CD4-positive, alpha-beta T cell treated with Interferon gamma for 1 hour (primary cell): ENCODE measurements at regions not wholly inside any gene's neighbourhood (a gene's known extent, or its start where the extent isn't known, plus 50 kb on each side); places are given as distances from the start of the nearest gene placed in this dataset.
"Not testable (repeated sequence)": the region's sequence is repeated elsewhere in the genome, so short reads cannot be mapped to it uniquely, and the experiment has no call there.

Experiments used
- DNase-seq: peaks from one replicate; pipeline ENCODE4 v3.0.0-alpha.2; 2020

GRCh38 chr22:48782326-48782725, 1045.3 kb downstream of the BRD1 start:
- DNase-seq, result no peak

DNA sequence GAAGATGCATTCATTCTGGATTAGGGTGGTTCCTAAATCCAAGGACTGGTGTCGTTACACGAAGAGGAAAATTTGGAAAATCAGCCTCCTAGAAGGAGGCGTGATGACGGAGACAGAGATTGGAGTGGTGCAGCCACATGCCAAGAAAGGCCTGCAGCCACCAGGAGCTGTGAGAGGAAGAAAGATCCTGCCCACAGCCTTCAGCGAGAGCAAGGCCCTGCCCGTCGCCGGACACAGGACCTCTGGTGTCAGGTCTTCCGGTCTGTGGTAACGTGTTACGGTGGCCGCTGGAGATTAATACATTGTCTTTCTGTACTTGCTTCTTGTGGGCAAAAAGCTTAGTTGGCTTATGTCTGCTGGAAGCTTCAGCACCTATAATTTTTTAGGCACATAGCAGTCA, 1045.8 kb downstream of the BRD1 start:
- no peak for DNase-seq

DNA sequence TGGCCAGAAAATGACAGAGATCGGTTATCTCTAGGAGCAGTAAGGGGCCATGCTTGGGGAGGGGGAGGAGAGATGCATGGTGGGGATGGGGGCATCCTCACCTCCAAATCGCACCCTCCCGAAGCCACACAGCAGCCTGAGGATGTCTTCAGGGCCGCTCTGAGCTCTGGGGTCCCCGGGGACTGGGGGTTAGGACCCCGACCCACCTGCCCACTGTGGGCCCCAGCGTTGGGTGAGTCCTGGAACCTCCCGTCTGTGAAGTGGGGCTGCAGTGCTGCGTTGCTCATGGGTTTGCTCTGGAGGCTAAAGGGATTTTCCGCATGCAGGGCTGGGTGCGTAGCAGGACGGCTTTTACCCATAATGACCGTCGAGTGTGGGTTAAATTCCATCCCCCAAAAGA, 1046.3 kb downstream of the BRD1 start:
- DNase-seq, result no peak

GRCh38 chr22:48780597-48781277, 1046.9 kb downstream of the BRD1 start:
- DNase-seq, result no peak

DNA sequence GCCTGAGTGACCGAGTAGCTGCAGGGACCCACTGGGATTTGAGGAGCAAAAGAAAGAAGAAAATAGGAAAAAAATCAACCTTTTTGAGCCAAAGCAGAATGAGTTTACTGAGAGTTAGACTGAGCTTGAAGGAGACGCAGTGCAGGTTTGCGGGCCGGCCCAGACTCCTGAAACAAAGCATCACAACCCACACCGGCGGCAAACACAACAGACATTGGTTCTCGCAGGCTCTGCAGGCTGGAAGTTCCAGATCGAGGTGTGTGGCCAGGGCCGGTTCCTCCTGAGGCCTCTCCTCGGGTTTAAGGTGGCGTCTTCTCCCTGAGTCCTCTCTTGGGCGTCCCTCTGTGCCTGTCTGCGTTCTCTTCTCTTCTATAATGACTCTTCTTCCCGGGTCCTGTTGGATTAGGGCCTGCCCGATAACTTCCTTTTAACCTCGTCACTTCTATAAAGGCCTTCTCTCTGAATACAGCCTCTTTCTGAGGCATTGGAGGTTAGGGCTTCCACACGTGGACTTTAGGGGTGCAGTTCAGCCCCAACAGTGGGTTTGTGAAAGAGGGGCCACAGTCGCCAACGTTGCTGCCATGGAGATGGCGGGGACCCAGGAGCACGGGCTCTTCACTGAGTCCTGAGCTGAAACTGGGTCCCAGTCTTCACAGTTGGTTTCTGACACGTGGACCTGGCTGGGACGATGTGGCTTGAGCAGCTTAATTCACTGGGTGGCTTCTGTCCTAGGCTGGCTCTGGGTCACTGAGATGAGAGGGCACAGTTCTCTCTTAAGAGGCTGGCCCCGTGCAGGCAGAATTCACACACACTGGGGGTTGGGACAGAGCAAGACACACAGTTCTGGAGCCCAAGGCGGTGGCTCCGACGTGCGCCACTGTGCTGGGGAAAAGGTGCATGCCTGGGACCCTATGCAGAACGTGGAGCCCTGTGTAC, 1047.7 kb downstream of the BRD1 start:
- DNase-seq, result no peak

DNA sequence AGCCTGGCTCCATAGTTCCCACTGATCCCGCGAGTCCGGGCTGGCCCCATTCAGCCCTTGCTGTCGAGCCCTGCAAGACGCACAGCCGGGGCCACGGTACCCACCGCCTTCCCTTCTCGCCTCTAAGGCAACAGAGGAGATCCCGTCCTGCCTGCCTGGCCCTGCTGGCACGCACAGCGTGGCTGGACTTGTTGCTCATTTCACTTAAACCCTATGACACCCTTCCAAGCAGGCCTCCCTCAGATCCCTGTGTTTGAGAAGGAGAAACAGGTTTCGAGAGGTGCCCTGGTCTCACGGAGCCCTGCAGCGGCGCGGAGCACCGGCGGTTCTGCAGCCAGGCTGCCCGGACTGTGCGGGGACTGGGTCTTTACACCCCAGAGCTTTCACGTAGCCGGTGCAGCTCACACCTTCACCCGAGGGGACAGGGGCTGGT, 1048.4 kb downstream of the BRD1 start:
- no peak for DNase-seq

- DNase-seq, result no peak
These were observed 1049.1 kb downstream of the BRD1 start for GRCh38 chr22:48778308-48779195.

DNA sequence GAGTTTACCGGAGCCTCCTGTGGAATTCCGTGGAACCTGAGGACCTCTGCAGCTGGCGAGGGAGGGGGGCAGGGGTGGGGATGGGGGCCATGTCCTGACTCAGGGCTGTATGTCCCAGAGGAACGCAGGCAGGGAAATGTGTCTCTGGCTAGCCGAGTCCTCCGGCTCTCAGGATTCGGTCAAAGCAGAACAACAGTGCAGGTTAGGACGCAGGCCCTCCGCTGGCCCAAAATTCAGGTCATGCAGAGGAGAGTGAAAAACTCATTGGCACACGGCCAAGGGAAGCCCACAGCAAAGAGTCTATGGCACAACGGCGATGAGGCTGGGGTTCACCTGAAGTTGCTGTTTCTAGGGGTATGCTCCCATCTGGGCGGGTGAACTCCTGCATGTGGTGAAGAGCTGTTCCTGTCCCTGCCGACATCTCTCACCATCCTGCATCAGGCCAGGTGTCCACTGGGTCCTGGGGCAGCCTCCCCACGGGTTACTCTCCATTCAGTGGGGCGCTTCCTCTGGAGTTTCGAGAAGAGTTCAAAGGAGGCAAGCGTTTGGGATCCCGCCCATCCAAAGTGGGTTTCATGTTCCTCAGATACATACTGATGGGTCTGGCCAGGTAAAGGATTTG, 1055.3 kb downstream of the BRD1 start:
- DNase-seq, result no peak

DNA sequence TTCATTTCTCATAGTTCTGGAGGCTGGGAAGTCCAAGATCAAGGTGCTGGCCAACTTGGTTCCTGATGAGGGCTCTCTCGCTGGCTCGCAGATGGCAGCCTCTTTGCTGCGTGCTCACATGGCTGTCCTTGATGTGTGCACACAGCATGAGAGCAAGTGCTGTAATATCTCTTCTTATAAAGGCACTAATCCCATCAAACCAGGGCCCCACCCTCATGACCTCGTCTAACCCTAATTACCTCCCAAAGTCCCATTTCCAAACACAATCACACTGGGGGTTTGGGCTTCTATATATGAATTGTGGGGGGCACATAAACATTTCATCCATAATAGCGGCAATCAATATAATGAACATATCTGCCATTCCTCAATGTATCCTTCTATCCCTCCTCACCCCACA, 1062.1 kb downstream of the BRD1 start:
- no peak for DNase-seq

DNA sequence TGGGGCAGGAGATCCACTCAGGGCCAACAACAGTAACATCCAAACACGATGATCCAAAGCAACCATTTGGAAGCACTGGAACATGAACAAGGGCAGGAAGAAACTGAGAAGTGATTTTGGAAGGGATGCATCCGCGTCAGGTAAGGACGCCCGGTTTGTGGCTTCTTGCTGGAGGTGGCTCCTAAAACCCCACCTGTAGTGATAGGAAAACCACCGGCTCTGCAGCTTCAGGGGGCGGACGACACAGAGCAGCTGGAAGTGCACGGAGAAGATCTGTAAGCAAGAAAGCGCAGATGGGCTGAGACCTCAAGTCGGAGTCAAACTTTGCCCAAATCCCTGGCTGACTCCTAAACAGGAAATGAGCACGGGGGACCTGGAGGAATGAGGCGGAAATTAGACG, 1066.1 kb downstream of the BRD1 start:
- no peak for DNase-seq

- DNase-seq, result no peak
These were observed 1066.9 kb downstream of the BRD1 start for GRCh38 chr22:48760481-48761390.

- DNase-seq, result no peak
These were observed 1068.5 kb downstream of the BRD1 start for GRCh38 chr22:48758881-48759875.

- DNase-seq, result no peak
These were observed 1069.6 kb downstream of the BRD1 start for GRCh38 chr22:48757985-48758561.

DNA sequence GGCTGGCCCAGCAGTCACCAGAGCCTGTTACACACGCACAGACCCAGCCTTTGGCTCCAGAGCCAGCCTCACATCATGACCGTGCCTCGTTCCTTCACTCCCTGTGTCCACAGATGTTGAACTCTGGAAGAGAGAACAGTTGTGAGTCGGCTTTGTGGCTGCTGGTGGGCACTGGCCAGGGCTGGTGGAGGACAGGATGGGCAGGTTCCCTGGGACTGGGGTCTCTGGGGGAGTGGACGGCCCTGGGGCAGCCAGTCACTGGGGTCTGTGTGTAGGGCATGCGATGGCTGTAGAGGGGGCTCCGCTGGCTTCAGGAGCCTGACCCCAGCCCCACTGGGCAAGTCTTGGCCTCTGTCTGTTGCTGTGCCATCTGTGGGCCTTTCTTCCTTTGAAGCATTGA, 1070.1 kb downstream of the BRD1 start:
- no peak for DNase-seq

GRCh38 chr22:48757135-48757534, 1070.5 kb downstream of the BRD1 start:
- not testable (repeated sequence) for DNase-seq

- no peak for DNase-seq
These were observed 1071.2 kb downstream of the BRD1 start for GRCh38 chr22:48756146-48757111.

GRCh38 chr22:48755059-48755949, 1072.4 kb downstream of the BRD1 start:
- DNase-seq, result no peak
